ENCODE measurements at regions not wholly inside any gene's neighbourhood (a gene's known extent, or its start where the extent isn't known, plus 50 kb on each side); places are given as distances from the start of the nearest gene placed in this dataset.

GRCh38 chr10:47078393-47079203 lies 167.4 kb downstream of the PTPN20 start:
- DNase-seq = no peak

- DNase-seq = no peak
Observed at GRCh38 chr10:47079204-47079580, 168.0 kb downstream of the PTPN20 start.

DNA sequence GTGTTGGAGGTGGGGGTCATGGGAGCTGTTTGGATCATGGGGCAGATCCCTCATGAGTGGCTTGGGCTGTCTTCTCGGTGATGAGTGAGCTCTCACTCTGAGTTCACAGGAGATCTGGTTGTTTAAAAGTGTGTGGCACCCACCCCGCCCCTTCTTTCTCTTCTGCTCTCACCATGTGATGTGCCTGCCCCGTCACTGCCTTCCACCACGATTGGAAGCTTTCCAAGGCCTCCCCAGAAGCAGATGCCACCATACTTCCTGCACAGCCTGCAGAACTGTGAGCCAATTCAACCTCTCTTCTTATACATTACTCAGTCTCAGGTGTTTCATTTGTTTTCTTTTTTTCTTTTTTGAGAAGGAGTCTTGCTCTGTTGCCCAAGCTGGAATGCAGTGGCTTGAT lies 170.0 kb downstream of the PTPN20 start:
- DNase-seq = no peak

- DNase-seq = no peak
Observed at GRCh38 chr10:47082055-47082784, 171.0 kb downstream of the PTPN20 start.

- no peak for DNase-seq
Observed at GRCh38 chr10:47087667-47088066, 176.4 kb downstream of the PTPN20 start.

- no peak for DNase-seq
Observed at GRCh38 chr10:47088656-47089354, 177.6 kb downstream of the PTPN20 start.

DNA sequence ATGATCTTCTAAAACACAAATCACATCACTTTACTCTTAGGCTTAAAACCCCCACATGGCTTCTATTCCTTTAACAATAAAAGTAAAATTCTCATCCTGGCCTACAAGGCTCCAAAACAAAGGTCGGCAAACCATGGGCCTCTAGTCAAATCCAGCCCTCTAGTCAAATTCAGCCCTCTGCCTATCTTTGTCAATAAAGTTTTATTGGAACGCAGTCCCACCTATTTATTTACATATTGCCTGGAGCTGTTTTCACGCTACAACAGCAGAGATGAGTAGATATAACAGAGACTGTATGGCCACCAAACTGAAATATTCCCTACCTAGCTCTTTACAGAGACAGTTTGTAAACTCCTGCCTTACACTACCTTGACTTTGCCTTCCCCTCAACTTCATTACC lies 178.8 kb downstream of the PTPN20 start:
- no peak for DNase-seq

DNA sequence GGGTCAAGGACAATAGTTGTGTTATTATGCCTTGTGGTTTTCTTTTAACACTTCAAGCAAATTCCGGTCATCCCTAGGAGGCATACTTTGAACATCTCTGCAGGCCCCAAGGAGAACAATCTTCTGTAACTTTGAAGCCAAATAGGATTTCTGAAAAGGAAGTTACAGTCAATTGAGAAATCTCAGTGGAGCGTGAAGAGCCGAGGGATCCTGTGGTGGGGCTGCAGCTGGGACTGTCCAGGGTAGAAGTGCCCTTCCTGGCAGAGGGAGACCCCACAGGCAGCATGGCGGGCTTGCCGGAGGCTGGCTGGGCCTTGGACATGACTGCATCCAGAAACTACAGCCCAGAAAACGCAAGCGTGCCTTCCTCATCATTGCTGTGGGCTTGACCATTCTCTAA lies 179.7 kb downstream of the PTPN20 start:
- DNase-seq = no peak

GRCh38 chr10:47091421-47091820 lies 180.2 kb downstream of the PTPN20 start:
- DNase-seq = no peak

DNA sequence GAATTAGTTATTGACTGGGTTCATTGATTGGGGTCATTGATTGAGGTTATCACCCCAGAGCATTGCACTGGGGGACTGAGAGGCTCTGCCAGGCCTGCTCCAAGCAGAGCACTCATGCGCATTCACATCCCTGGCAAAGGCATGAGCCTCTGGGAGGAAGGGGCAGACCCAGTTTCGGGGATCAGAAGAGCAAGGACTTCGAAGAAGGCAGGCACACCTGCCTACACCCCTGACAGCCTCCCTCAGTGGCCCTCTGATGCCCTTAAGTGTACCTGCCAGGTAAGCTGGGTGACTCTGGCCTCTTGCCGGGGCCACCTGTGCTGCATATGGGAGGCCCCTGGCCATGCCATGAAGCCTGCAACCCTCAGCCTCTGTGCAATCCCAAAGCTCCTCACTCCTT lies 181.1 kb downstream of the PTPN20 start:
- no peak for DNase-seq

GRCh38 chr10:47092831-47093230 lies 181.6 kb downstream of the PTPN20 start:
- DNase-seq = no peak

DNA sequence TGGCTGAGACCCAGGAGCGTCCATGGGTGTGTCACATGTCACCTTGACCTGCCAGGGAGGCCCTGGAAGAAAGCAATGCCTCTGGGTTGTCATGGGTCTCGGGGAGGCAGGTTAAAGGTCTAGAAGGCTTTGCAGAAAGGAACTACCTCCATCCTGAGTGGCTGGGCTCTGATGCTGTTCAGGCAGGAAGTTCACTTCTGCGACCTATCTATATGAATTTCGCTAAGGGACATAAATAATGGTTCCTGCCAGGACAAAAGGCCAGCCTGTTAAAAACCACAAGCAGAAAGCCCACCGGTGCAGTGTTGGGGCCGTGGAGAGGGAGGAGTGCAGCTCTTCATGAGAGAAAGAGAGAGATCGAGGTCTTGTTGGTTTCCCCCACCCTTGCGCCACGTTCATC lies 182.9 kb downstream of the PTPN20 start:
- no peak for DNase-seq

DNA sequence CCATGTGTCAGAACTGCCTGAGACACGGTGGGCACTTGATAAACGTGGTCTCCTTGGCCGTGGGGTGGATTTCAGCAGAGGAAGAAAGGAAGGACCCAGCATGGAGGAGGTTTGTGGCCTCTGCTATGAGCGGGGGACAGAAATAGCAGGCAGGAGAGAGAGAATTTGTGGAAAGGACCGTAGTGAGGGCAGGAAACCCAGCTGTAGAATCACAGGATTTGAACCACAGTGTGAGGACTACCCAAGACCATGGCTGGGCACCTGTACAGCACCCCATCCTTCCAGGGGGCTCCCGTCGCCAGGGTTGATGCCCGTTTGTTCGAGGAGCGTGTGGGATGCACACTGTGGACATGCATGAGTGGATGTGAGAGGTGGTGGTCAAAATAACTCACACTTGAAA lies 183.4 kb downstream of the PTPN20 start:
- no peak for DNase-seq

GRCh38 chr10:47095211-47095610 lies 184.0 kb downstream of the PTPN20 start:
- no peak for DNase-seq

DNA sequence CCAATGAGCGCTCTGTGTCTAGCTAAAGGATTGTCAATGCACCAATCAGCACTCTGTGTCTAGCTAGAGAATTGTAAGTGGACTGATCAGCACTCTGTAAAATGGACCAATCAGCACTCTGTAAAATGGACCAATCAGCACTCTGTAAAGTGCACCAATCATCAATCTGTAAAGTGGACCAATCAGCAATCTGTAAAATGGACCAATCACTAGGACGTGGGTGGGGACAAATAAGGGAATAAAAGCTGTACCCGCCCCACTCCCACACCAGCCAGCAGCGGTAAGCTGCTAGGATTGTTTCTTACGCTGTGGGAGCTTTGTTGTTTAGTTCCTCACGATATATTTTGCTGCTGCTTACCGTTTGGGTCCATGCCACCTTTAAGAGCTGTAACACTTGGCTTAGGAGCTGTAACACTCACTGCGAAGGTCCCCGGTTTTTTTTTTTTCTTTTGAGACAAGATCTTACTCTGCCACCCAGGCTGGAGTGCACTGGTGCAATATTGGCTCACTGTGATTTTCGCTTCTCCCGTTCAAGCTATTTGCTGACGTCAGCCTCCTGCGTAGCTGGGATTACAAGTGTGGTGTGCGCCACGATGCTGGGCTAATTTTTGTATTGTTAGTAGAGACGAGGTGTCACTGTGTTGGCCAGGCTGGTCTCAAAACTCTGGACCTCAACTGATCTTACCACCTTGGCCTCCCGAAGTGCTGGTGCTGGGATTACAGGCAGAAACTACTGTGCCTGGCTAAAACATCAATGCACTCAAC lies 184.8 kb downstream of the PTPN20 start:
- no peak for DNase-seq

DNA sequence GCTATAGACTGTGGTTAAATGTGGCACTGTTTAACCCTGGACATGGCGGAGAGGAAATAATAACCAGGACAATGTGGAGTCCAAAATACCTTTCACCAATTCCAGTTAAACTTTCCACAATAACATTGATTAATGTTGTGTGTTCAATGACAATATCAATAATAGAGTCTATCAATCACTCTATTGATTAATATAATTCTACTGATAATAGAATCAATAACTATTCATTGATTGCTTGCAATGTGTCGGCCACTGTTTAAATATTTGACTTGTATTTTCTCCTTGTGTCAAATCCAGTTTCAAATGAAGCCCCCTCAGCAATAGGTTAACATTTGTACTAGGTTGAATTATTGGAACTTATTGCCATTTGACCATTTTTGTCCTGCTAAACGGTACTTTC lies 187.0 kb downstream of the PTPN20 start:
- DNase-seq = no peak

GRCh38 chr10:47098964-47099363 lies 187.7 kb downstream of the PTPN20 start:
- no peak for DNase-seq

DNA sequence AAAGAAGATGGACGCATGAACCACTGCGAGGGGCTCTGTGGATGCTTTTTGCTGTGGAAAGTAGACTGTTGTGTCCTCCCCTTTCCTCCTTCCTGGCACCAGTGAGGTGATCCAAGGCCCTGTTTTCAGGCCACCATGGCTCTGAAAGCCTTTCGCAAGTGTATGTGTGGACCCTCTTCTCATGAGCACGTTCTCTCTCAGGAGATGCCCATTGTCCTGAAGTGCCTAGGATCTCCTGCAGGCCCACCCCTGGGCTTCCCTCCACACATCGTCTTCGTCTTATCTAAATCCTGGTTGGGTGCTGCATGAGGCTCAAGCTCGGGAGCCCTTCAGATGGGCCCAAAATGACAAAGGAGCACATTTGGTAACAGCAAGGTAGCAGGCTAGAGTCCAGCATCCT lies 188.2 kb downstream of the PTPN20 start:
- DNase-seq = no peak

- DNase-seq = no peak
Observed at GRCh38 chr10:47101196-47101595, 190.0 kb downstream of the PTPN20 start.

- no peak for DNase-seq
Observed at GRCh38 chr10:47101807-47102206, 190.6 kb downstream of the PTPN20 start.

GRCh38 chr10:47104151-47104605 lies 192.9 kb downstream of the PTPN20 start:
- DNase-seq = no peak

- no peak for DNase-seq
Observed at GRCh38 chr10:47104786-47105385, 193.7 kb downstream of the PTPN20 start.
